Esophagus muscularis mucosa (tissue), 4 donors: ENCODE measurements at regions not wholly inside any gene's neighbourhood (a gene's known extent, or its start where the extent isn't known, plus 50 kb on each side); places are given as distances from the start of the nearest gene placed in this dataset.

Experiments used
- EP300 ChIP-seq: sonication (generic); formaldehyde crosslinking; IDR thresholded peaks from one replicate; pipeline ENCODE4 v1.6.1; 2017; ENCODE audit warnings: antibody characterized with exemption
- POLR2A ChIP-seq: fragments of 450-650 bp; IDR thresholded peaks from one replicate; pipeline ENCODE4 v1.6.1; 2017; ENCODE audit warnings: antibody characterized with exemption, moderate library complexity, mild to moderate bottlenecking, low read depth
- POLR2AphosphoS5 ChIP-seq, 2 donors: sonication (generic); formaldehyde crosslinking; IDR thresholded peaks; one replicate each; pipeline ENCODE4 v1.6.1; 2017; ENCODE audit warnings: antibody characterized with exemption in 2 of 2
- TF ChIP-seq, protein P1 (sequence below), 3 experiments: fragments of 200-600 bp in 2 of 3; fragments of 450-650 bp in 1 of 3; sonication (generic) in 2 of 3; IDR thresholded peaks; one replicate each; pipeline ENCODE4 v1.5.1; 2017 to 2019; ENCODE audit warnings: antibody characterized with exemption in 3 of 3, mild to moderate bottlenecking in 2 of 3, moderate library complexity in 1 of 3

DNA sequence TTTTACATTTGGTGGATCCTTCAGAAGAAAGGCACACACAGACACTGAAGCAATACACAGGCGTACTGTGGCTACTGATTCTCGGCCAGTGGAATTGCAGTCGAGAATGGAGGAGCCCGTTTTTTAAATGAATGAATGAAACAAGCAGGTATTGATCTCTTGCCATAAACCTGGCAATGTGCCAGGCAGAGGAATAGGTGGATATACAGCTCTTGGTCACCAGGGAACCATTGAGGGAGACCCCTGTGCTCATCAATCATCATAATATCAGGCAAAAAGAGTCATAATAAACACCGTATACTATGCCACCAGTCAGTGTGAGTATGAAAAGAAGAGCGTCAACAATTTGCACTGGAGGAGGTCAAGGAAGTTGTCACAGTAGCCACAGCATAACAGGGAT is 140.3 kb upstream of the FOXF1 start:
- TF ChIP-seq, protein P1, sequence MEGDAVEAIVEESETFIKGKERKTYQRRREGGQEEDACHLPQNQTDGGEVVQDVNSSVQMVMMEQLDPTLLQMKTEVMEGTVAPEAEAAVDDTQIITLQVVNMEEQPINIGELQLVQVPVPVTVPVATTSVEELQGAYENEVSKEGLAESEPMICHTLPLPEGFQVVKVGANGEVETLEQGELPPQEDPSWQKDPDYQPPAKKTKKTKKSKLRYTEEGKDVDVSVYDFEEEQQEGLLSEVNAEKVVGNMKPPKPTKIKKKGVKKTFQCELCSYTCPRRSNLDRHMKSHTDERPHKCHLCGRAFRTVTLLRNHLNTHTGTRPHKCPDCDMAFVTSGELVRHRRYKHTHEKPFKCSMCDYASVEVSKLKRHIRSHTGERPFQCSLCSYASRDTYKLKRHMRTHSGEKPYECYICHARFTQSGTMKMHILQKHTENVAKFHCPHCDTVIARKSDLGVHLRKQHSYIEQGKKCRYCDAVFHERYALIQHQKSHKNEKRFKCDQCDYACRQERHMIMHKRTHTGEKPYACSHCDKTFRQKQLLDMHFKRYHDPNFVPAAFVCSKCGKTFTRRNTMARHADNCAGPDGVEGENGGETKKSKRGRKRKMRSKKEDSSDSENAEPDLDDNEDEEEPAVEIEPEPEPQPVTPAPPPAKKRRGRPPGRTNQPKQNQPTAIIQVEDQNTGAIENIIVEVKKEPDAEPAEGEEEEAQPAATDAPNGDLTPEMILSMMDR (IDR thresholded peaks at IDR 0.05), result no peak
- TF ChIP-seq EP300 (no peak), POLR2A (no peak), POLR2AphosphoS5 (IDR thresholded peaks at IDR 0.05) (no peak)
